ENCODE measurements at regions not wholly inside any gene's neighbourhood (a gene's known extent, or its start where the extent isn't known, plus 50 kb on each side); places are given as distances from the start of the nearest gene placed in this dataset.

DNA sequence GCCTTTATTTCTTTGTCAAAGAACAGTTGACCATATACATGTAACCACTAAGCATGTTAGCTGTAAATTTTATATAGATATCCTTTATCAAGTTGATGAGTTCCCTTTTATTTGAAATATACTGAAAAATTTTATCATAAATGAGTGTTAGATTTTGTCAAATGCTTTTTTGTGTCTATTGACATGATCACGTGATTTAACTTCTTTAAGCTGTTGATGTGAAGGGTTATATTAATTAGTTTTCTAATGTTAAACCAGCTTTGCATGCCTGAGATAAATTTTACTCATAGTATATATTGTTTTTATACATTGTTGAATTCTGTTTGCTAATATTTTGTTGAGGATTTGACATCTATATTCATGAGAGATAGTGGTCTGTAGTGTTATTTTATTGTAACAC is 241.9 kb upstream of the CDH20 start:
- TF ChIP-seq, protein P1, sequence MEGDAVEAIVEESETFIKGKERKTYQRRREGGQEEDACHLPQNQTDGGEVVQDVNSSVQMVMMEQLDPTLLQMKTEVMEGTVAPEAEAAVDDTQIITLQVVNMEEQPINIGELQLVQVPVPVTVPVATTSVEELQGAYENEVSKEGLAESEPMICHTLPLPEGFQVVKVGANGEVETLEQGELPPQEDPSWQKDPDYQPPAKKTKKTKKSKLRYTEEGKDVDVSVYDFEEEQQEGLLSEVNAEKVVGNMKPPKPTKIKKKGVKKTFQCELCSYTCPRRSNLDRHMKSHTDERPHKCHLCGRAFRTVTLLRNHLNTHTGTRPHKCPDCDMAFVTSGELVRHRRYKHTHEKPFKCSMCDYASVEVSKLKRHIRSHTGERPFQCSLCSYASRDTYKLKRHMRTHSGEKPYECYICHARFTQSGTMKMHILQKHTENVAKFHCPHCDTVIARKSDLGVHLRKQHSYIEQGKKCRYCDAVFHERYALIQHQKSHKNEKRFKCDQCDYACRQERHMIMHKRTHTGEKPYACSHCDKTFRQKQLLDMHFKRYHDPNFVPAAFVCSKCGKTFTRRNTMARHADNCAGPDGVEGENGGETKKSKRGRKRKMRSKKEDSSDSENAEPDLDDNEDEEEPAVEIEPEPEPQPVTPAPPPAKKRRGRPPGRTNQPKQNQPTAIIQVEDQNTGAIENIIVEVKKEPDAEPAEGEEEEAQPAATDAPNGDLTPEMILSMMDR (IDR thresholded peaks at IDR 0.05) = no peak
- TF ChIP-seq POLR2A (IDR thresholded peaks at IDR 0.05) = no peak
- H3K4me1 ChIP-seq = no peaks in the 10 kb centered on the region
- no peak for DNase-seq
- H3K27ac ChIP-seq = no peak overlapping the region
- no peaks in the 10 kb centered on the region for H3K9me3 ChIP-seq
- no peaks in the 10 kb centered on the region for H3K27me3 ChIP-seq
- no peak overlapping the region for H3K4me3 ChIP-seq
- H3K36me3 ChIP-seq = no peaks in the 10 kb centered on the region

DNA sequence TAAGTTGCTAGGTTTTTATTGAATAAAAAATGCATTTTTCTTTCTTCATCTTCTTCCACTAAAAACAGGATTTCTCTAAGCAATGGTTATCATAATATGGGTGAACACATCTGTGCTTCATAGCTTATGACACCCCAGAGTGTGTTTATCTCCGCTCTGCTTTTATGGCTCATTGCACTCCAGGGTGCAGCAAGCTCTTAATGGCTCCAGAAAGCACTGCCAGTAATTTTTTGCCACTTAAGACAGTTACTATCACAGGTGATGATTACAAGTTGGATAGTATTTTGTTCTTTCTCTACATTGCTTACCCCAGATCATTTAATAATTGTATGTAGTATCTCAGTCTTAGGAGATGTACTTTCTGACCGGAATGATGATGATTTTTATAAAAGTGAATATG is 239.3 kb upstream of the CDH20 start:
- TF ChIP-seq, protein P1 (IDR thresholded peaks at IDR 0.05) = no peak
- TF ChIP-seq POLR2A (IDR thresholded peaks at IDR 0.05) = no peak
- no peaks in the 10 kb centered on the region for H3K4me1 ChIP-seq

DNA sequence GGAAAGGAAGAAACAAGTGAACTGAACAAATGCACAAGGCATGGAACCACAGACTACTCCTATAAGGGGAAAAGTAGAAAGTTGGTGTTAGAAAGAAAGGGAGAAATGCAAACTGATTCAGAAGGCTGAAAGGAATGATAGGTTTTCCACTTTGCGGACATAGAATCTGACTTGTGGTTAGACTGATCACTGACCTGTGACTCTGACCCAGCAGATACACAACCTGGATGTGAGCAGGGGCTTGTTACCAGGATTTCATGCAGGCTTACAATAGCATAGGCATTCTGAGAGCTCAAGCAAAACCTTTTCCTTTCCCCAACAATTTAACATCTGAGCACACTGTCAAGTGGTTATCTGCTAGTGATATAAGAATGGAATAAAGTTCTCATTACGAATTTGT is 237.0 kb upstream of the CDH20 start:
- TF ChIP-seq POLR2A (IDR thresholded peaks at IDR 0.05) = no peak
- TF ChIP-seq, protein P1 (IDR thresholded peaks at IDR 0.05) = no peak
- H3K36me3 ChIP-seq = no peaks in the 10 kb centered on the region
- no peaks in the 10 kb centered on the region for H3K9me3 ChIP-seq
- H3K27me3 ChIP-seq = no peaks in the 10 kb centered on the region
- no peak for DNase-seq
- H3K27ac ChIP-seq = no peak overlapping the region
- no peak overlapping the region for H3K4me3 ChIP-seq
- H3K4me1 ChIP-seq = no peaks in the 10 kb centered on the region

More for the DNA sequence above, 239.3 kb upstream of the CDH20 start:
- H3K4me3 ChIP-seq = no peak overlapping the region
- no peak for DNase-seq
- no peaks in the 10 kb centered on the region for H3K27me3 ChIP-seq
- no peak overlapping the region for H3K27ac ChIP-seq
- H3K36me3 ChIP-seq = no peaks in the 10 kb centered on the region
- no peaks in the 10 kb centered on the region for H3K9me3 ChIP-seq

DNA sequence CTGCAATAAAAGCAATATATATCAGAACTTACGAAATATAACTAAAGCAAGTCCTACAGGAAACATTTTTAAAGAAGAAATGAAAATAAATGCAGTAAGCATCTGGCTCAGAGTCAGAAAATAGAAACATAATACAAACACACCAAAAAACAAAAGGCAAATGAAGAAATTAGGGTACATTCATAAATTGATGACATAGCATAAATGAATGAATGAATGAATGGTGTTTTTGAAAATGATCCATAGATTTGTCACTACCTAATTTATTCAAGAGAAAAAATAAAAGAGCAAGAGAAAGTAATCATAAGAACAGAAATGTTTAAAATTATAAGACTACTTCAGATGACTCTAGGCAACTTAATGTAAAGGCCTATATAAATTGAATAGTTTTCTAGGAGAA is 226.1 kb upstream of the CDH20 start:
- H3K27me3 ChIP-seq = no peaks in the 10 kb centered on the region
- no peak overlapping the region for H3K4me3 ChIP-seq
- no peaks in the 10 kb centered on the region for H3K4me1 ChIP-seq
- H3K9me3 ChIP-seq = no peaks in the 10 kb centered on the region
- no peak for DNase-seq
- no peak for TF ChIP-seq POLR2A (IDR thresholded peaks at IDR 0.05)
- TF ChIP-seq, protein P1 (IDR thresholded peaks at IDR 0.05) = no peak
- no peak overlapping the region for H3K27ac ChIP-seq
- H3K36me3 ChIP-seq = no peaks in the 10 kb centered on the region

DNA sequence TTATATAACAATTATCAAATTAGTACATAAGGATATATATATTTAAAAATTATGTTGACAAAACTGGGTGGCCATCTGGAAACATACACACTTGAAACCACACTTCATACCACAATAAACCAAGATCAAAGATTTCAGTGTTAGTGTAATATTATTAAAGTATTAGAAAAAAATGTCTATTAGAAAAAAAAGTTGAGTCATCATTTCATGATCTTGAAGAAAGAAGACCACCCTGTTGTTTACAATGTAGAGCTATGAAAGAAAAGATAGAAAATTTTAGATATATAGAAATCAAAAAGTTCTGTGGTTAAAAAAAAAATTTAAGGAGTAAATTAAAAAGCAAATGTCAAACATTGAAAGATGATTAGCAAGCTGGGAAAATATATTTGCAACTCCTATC is 224.5 kb upstream of the CDH20 start:
- no peaks in the 10 kb centered on the region for H3K36me3 ChIP-seq
- no peak for DNase-seq
- H3K4me1 ChIP-seq = no peaks in the 10 kb centered on the region
- no peaks in the 10 kb centered on the region for H3K9me3 ChIP-seq
- no peaks in the 10 kb centered on the region for H3K27me3 ChIP-seq
- no peak overlapping the region for H3K27ac ChIP-seq
- H3K4me3 ChIP-seq = no peak overlapping the region
- TF ChIP-seq, protein P1 (IDR thresholded peaks at IDR 0.05) = no peak
- no peak for TF ChIP-seq POLR2A (IDR thresholded peaks at IDR 0.05)

DNA sequence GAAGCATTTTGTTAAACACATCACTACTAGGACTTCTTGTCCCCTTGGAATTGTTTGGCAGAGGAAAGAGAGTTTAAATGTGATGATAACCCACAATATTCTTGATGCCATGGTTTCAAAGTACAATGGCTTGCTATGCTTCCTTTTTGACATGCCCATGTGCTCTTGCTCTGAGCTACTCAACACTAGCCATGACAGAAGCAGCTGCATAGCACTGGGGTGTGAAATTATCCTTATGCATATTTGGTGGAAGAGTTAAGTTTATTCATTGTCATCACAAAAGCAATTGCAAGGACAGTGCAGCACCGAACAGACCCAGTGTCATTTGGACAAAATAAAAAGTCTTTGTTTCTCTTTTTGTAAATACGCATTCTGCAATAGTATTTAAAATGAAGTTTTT is 209.9 kb upstream of the CDH20 start:
- no peaks in the 10 kb centered on the region for H3K36me3 ChIP-seq
- no peak for TF ChIP-seq POLR2A (IDR thresholded peaks at IDR 0.05)
- TF ChIP-seq, protein P1 (IDR thresholded peaks at IDR 0.05) = no peak

More for the DNA sequence above, 209.9 kb upstream of the CDH20 start:
- DNase-seq = no peak
- Histone ChIP-seq H3K27me3 (no peaks in the 10 kb centered on the region), H3K4me1 (no peaks in the 10 kb centered on the region), H3K27ac (no peak overlapping the region), H3K4me3 (no peak overlapping the region), H3K9me3 (no peaks in the 10 kb centered on the region)

Data from Peyer's patch (tissue), 4 donors.